Fibroblast of upper back skin (primary cell): ENCODE measurements at regions not wholly inside any gene's neighbourhood (a gene's known extent, or its start where the extent isn't known, plus 50 kb on each side); places are given as distances from the start of the nearest gene placed in this dataset.
A peak's percentile ranks its signal among the peaks of the same experiment; 100 is the strongest.
"Not testable (repeated sequence)": the region's sequence is repeated elsewhere in the genome, so short reads cannot be mapped to it uniquely, and the experiment has no call there.

Experiments used
- DNase-seq: peaks from one replicate; pipeline ENCODE4 v3.0.0-alpha.2; 2013

DNA sequence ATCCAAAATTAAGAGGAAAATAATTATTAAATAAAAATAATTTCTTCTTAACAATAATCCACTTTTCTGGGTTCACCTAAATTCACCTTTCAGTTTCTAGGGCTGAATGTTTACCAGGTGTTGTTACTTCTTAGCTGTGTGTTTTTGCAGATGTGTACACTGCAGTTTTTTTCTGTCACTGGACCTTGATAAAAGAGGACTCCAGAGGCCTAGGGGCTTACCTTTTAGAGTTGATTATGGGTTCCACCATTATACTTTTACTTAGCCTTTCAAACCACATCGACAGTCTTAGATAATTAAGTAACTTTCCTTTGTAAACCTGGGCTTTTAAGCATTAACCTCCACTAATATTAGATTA lies 766.5 kb downstream of the BCKDHB start:
- DNase-seq: no peak

- DNase-seq: peak; percentile 85
These were observed 765.9 kb downstream of the BCKDHB start for GRCh38 chr6:80872199-80872950.

GRCh38 chr6:80862756-80863155 lies 756.3 kb downstream of the BCKDHB start:
- DNase-seq: no peak

DNA sequence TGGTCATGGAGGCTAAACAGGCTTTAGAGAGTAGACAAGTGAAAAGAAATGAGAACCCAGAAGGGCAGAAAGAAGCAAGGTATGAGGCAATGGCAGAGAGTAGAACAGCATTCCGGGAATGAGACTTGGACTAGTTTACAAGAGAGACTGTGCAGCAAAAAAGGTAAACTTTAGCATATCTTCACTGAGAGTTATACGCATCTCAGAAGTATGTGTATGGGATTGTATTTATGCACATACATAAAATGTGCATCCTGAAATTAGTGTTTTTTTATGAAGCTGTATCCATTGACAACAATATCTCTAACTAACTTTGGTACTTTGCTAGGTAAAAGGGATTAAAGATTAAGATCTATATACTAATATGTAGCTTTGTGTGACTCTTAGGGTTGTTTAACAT lies 753.6 kb downstream of the BCKDHB start:
- DNase-seq: no peak

GRCh38 chr6:80847973-80848372 lies 741.5 kb downstream of the BCKDHB start:
- not testable (repeated sequence) for DNase-seq

DNA sequence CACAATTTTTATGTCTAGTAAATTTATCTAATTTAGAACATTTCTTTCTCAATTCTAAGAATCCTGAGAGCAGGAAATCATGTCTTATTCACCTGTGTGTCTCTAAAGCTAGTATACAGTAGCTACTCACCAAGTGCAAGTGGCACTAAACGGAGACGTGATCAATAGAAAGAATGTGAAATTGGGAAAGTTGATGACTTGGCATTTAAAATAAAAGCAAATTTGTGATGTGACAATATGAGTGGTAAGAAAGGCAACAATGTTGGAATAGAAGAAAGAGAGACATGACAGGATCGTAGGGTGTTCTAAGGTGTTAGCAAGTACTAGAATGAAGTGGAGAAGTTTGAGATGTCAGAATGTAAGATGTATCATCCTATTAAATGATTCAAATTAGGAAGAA lies 725.9 kb downstream of the BCKDHB start:
- no peak for DNase-seq

- peak; percentile 87 for DNase-seq
These were observed 686.9 kb downstream of the BCKDHB start for GRCh38 chr6:80793411-80793810.

DNA sequence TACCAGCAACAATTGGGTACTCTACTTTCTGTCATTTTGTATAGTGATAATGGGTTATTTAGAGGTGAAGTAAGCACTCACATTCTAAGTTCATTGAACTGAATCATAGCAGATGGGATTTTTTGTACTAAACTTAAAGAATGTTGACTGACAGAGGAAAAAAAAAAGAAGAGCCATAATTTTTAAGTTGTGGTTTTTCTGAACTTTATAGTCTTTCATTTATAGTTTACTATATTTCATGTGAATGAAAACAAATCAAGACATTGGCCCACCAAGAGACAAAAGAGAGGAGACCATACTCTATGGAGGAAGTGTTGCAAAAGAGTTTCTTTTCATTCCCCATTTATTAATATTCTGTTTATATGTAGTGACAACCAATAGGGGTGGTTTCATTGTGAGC lies 685.7 kb downstream of the BCKDHB start:
- DNase-seq: peak; percentile 81

DNA sequence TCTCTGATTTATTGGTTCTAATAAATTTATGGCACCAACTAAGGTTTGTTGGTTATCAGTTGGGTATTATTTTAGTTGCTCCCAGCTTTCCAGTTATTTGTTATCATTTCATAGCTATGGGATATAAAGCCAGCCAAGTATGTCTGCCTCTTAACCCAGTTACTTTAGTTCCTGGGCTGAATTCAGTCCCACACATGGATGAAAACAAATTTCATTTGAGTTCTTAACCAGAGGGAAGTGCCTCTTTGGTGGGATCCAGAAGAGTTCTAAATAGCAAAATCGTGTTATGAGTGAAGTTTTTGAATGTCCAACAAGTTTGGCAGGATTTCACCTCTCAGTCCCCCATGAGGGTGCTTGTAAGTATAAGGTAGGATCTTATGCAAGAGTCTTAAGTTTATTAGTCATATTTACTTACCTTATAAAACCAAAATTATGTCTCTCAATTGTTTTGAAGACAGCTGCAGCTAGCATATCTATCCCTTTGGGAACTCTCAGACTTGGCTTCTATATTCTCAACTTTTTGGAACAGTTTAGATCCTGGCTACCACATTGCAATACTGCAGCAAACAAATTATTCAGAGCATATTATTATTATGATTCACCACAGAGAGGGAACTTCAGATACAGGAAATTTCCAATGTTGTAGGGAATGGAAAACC lies 683.6 kb downstream of the BCKDHB start:
- peak; percentile 91 for DNase-seq

- not testable (repeated sequence) for DNase-seq
These were observed 676.8 kb downstream of the BCKDHB start for GRCh38 chr6:80783271-80783670.

DNA sequence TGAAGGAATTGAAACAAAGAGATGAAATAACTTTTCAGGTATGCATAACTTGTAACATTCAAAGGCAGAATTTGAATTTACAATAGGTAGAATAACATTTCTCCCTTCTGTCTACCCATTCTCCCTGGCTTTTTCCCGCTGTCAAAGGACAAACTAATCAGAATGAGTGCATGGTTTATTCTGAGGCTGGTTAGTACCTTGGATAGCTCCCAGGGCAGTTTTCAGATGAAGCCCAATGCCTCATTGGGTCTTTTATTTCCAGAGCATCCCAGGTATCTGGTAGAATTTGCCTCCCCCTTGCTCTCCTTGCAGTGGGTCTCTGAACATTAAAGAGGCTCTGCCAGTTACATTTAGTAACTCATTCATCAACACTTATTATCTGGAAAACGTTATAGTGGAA lies 665.5 kb downstream of the BCKDHB start:
- DNase-seq: peak; percentile 60

DNA sequence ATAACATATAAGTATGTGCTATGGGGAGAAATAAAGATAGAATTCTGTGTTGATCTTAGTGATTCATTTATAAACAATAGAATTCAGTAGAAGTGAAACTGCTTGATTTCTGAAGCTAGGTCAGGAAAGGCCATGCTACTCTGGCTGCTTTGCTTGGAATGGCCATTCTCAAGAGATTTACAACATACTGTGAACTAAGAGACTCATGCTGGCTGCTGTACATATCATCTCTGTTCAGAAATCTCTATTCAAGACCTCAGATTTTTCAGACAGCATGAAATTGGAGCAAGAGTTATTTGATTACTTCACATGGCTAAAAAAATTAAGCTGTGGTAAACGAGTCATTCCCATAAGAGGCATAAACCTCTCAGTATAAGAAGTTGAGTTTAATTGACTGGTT lies 662.6 kb downstream of the BCKDHB start:
- peak; percentile 87 for DNase-seq

DNA sequence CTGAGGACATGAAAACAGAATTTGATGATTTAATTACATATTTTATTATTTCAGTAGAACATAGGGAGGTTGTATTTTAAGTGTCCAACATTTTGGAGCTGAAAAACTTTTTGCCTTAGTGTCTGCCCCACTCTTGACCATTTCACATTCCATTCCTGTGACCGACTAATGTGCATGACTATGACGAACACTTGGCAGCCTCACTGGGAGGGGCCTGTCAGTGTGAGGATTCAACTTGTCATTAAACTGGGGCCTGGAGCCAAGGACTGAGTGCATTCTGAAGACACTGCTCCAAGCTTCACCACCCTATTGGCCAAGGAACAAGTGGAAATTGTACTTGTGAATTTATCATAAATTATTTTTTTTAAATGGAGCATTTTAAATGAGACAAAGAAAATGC lies 661.3 kb downstream of the BCKDHB start:
- DNase-seq: peak; percentile 93

DNA sequence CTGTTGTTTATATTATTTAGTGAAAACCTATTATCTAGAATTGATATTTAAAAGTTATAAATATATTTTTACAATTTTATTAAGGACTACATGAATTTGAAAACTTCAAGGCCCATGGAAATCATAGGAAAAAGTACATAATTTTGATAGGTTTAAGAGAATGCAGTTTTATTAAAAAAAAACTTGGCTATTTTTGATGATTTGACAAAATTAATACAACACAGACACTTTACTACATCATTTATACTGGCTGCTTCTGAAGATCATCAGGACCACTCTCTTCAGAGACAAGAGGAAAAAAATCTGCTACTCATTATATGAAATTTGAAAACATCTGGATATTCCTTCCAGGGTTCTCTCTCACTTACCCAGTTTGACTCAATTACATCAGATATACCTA lies 637.7 kb downstream of the BCKDHB start:
- no peak for DNase-seq

DNA sequence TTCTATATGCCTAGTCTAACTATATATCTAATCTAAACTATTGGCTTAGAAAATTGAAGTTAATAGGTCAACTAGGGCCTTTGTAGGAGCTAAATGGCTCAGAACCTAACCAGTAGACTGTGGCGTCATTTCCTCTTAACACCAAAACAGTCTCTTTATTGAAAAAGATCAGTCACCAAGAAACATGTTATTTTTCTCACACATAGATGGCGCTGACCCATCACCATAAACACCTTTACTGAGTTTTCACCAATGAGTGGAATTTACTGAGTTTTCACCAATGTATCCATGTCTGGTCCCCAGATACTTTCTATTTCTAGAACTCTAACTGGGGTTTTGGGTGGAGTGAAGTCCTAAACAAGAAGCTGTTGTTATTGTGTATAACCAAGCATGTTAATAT lies 636.0 kb downstream of the BCKDHB start:
- peak; percentile 69 for DNase-seq

GRCh38 chr6:80733641-80734040 lies 627.2 kb downstream of the BCKDHB start:
- peak; percentile 72 for DNase-seq

- DNase-seq: no peak
These were observed 622.4 kb downstream of the BCKDHB start for GRCh38 chr6:80728830-80729229.

DNA sequence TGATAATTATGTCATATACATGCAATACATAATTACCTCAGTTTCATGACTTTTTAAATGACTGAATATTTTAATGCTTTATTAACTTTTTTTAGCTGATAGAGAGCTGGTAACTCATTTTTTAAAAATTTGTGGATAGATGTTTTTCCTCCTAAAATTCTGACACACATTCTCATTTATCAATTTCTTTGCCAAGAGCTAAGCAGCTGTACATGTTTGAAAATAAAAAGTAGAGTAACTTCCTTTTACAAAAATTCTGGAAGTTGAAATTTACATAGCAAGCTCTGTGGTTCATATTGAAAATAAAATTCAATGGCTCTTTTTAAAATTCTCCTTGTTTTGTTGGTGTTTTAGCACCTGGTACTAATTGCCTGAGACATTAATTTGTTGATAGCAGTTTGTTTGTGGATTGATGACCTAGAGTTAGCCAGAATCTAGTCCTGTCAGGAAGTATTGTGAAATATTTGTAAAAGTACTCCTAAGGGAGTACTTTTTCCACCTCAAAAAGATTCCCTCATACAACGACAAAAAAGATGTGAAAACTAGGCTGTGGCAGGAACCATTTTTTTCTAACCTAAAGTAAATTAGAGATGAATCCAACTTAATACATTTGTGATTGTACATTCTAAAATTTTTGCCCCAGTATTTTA lies 621.8 kb downstream of the BCKDHB start:
- peak; percentile 25 for DNase-seq

DNA sequence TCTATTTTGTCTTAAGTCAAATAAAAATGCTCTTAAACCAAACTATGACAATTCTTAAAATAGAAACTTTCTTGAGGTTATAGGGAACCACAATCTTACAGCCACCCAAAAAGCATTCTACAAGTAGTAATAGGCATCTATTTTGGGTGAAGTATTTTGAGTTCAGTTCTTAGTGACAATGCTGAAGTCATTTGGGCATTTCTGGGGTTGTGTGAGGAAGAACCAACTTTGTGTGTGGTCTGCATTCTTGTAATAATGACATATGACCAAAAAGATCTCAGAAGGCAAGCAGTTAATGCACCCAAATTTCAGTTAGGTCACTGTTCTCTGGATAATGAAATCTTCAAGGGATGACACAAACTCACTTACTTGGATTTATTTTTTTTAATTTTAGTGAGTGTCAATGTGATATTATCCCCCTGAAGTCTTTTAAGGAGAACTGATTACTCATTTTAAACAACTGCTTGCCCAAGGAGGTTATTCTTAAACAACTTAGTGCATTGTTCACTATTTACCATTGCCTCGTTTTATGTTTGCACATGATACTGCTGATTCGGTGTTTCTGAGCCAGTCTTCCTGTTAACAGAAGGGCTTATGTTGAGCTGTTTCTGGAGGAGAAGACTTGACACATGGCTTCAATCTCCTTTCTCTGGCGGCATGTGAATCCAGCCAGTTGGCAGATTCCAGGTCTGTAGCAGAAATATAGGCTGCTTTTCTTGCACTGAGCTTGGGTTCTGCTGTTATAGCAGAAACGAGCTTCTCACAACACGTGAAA lies 618.9 kb downstream of the BCKDHB start:
- peak; percentile 80 for DNase-seq

DNA sequence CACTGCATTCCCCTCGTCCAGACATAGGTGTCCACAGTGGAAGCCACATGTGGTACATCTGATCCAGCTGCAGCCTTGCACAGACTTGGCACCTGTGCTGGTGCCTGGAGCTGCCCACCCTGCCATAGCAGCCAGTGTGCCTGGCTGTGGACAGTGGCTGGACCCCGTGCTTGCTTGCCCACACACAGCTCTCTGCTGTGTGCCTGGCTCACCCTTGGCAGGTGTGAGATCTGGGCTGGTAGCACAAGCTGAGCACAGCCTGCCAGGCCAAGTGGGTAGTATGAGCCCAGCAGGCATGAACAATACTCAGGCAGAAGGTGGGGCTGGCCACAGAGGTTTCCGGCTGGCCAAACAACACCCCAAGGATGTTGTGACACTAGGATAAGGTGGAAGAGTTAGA lies 614.4 kb downstream of the BCKDHB start:
- no peak for DNase-seq

GRCh38 chr6:80714513-80714912 lies 608.0 kb downstream of the BCKDHB start:
- no peak for DNase-seq

DNA sequence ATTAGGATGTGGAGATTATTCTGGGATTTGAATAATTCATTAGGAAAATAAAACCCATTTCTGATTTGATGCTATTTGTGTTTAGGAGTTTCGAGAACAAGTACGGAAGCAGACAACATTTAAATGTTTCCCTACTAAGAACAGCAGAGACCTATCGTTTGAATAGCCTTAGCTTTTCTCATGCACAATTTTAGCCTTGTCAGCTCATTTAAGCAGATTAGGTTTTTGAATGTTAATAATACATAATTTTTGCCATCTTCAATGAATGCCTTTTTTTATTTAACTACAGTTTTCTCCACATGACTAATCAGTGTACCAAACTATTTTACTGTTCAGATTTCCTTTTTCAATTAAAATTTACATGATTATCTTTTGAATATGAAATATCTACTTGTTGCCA lies 592.0 kb downstream of the BCKDHB start:
- no peak for DNase-seq

DNA sequence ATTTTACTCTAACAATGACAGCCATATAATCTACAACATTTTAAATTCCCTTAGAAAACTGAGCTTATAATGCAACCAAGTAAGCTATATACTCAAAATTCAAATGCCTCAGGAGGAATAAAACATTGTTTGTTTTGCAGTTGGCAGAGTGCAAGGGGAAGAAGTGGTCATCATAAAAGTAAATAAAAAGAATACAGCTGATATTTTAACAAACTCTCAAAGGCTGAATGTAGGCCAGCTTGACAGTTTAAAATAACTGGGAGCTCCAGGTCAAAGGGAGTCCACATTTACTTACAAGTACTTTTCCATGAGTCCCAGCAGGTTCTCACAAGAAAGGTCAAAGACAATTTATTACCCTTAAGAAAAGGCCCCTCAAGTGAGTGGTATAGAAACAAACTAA lies 589.8 kb downstream of the BCKDHB start:
- no peak for DNase-seq
